SK-N-SH (cell line): ENCODE measurements at regions not wholly inside any gene's neighbourhood (a gene's known extent, or its start where the extent isn't known, plus 50 kb on each side); places are given as distances from the start of the nearest gene placed in this dataset.

Experiments used
- CTCF ChIA-PET: fragments of 300-600, 350-600 bp; formaldehyde crosslinking; extraction: SDS; loops from one replicate; lab custom pipeline; 2021; lab: Yijun Ruan, JAX
- POLR2A ChIA-PET: fragments of 350-600 bp; sonication (Branson Sonifier 250); formaldehyde crosslinking; extraction: SDS; loops from one replicate; lab custom pipeline; 2020; ENCODE audit warnings: antibody characterized with exemption, inconsistent platforms; lab: Yijun Ruan, JAX
- DNase-seq: peaks from one replicate; pipeline ENCODE4 v3.0.0; 2012
- H2AFZ ChIP-seq: fragments of 200-600 bp; sonication (generic); 2 replicates; pipeline ENCODE4 v1.8.1; 2016; ENCODE audit warnings: antibody characterized with exemption, mild to moderate bottlenecking, low read depth
- H3F3A ChIP-seq: fragments of 200-600 bp; sonication (generic); replicated peaks from 2 replicates; pipeline ENCODE3; 2016; ENCODE audit warnings: antibody characterized with exemption, mild to moderate bottlenecking; ENCODE audit not compliant: insufficient read depth
- H3K27ac ChIP-seq, 2 experiments: fragments of 200-500 bp in 1 of 2; fragments of 200-600 bp in 1 of 2; sonication (Bioruptor generic) in 1 of 2; sonication (generic), shearing (Covaris generic) in 1 of 2; 2 replicates each; pipeline versions ENCODE4 v1.5.1 to v1.6.1; 2014 to 2016; ENCODE audit warnings: low read depth in 2 of 2, inconsistent platforms in 1 of 2, low read length in 1 of 2, mild to moderate bottlenecking in 1 of 2, mixed read lengths in 1 of 2
- H3K27me3 ChIP-seq: fragments of 200-600 bp; sonication (generic), shearing (Covaris generic); 2 replicates; pipeline ENCODE4 v1.6.1; 2016; ENCODE audit warnings: mixed run types; ENCODE audit not compliant: insufficient read depth
- H3K36me3 ChIP-seq, 2 experiments: fragments of 200-500 bp in 1 of 2; fragments of 200-600 bp in 1 of 2; sonication (Bioruptor generic) in 1 of 2; sonication (generic) in 1 of 2; replicated peaks in 1 of 2; 2 replicates each; pipeline versions ENCODE3 to v1.5.1; 2014 to 2016; ENCODE audit warnings: low read length in 1 of 2, mild to moderate bottlenecking in 1 of 2; ENCODE audit not compliant: insufficient read depth in 2 of 2, control insufficient read depth in 1 of 2
- H3K4me1 ChIP-seq, 2 experiments: fragments of 200-500 bp in 1 of 2; fragments of 200-600 bp in 1 of 2; sonication (Bioruptor generic) in 1 of 2; sonication (generic), shearing (Covaris generic) in 1 of 2; 2 replicates each; pipeline versions ENCODE4 v1.5.1 to v1.6.1; 2014 to 2016; ENCODE audit warnings: low read depth in 1 of 2, low read length in 1 of 2, mixed run types in 1 of 2; ENCODE audit not compliant: insufficient read depth in 2 of 2, control insufficient read depth in 1 of 2
- H3K4me2 ChIP-seq: fragments of 200-600 bp; sonication (generic), shearing (Covaris generic); 2 replicates; pipeline ENCODE4 v1.6.1; 2017; ENCODE audit warnings: mixed run types
- H3K4me3 ChIP-seq, 2 experiments: fragments of 200-500 bp in 1 of 2; fragments of 200-600 bp in 1 of 2; sonication (Bioruptor generic) in 1 of 2; sonication (generic), shearing (Covaris generic) in 1 of 2; 2 replicates each; pipeline versions ENCODE4 v1.5.1 to v1.8.1; 2014 to 2016; ENCODE audit warnings: low read depth in 2 of 2, inconsistent platforms in 1 of 2, low read length in 1 of 2, mild to moderate bottlenecking in 1 of 2, mixed read lengths in 1 of 2, moderate library complexity in 1 of 2
- H3K79me2 ChIP-seq: fragments of 200-600 bp; sonication (generic); 2 replicates; pipeline ENCODE4 v1.8.1; 2017; ENCODE audit warnings: mild to moderate bottlenecking; ENCODE audit not compliant: insufficient read depth
- H3K9ac ChIP-seq: fragments of 200-600 bp; sonication (generic); 2 replicates; pipeline ENCODE4 v1.6.1; 2017; ENCODE audit warnings: mixed run types
- H3K9me2 ChIP-seq: fragments of 200-600 bp; sonication (generic); 2 replicates; pipeline ENCODE4 v1.6.1; 2017; ENCODE audit warnings: mixed run types
- H3K9me3 ChIP-seq: fragments of 200-600 bp; sonication (generic); 2 replicates; pipeline ENCODE4 v1.6.1; 2017; ENCODE audit warnings: mixed run types, mild to moderate bottlenecking, moderate library complexity
- H4K20me1 ChIP-seq: fragments of 200-600 bp; sonication (generic); 2 replicates; pipeline ENCODE4 v1.6.1; 2017; ENCODE audit warnings: mild to moderate bottlenecking, mixed run types; ENCODE audit not compliant: insufficient read depth
- CHD2 ChIP-seq: fragments of 150-350 bp; IDR thresholded peaks from 2 replicates; pipeline ENCODE4 v1.6.1; 2018; ENCODE audit warnings: low read length; ENCODE audit not compliant: partially characterized antibody
- EP300 ChIP-seq, 2 experiments: IDR thresholded peaks; 2 replicates each; pipeline versions ENCODE4 v1.4.0 to v1.6.1; 2012; ENCODE audit warnings: borderline replicate concordance in 1 of 2, low read depth in 1 of 2, low read length in 1 of 2
- FOSL2 ChIP-seq: IDR thresholded peaks from 2 replicates; pipeline ENCODE4 v1.4.0; 2012; ENCODE audit warnings: low read depth, mild to moderate bottlenecking, moderate library complexity, borderline replicate concordance
- FOXM1 ChIP-seq: IDR thresholded peaks from 2 replicates; pipeline ENCODE4 v1.4.0; 2012; ENCODE audit warnings: low read depth, mild to moderate bottlenecking
- GATA2 ChIP-seq: sonication (generic); formaldehyde crosslinking; IDR thresholded peaks from 2 replicates; pipeline ENCODE4 v1.5.0; 2020; ENCODE audit warnings: mild to moderate bottlenecking, missing genetic modification reagents
- MEF2A ChIP-seq: IDR thresholded peaks from 2 replicates; pipeline ENCODE4 v1.4.0; 2012; ENCODE audit warnings: low read depth, borderline replicate concordance
- MXI1 ChIP-seq: IDR thresholded peaks from 2 replicates; pipeline ENCODE4 v1.6.1; 2012; ENCODE audit warnings: mild to moderate bottlenecking, low read depth, low read length, improper control_type of control experiment
- NFIC ChIP-seq: IDR thresholded peaks from 2 replicates; pipeline ENCODE4 v1.4.0; 2012; ENCODE audit warnings: borderline replicate concordance
- NRF1 ChIP-seq: IDR thresholded peaks from 2 replicates; pipeline ENCODE4 v1.6.1; 2012; ENCODE audit warnings: low read depth, mild to moderate bottlenecking, low read length
- POLR2AphosphoS5 ChIP-seq: IDR thresholded peaks from 2 replicates; pipeline ENCODE4 v1.6.1; 2012; ENCODE audit warnings: low read depth, low read length
- RXRA ChIP-seq: IDR thresholded peaks from 2 replicates; pipeline ENCODE4 v1.4.0; 2012; ENCODE audit warnings: low read depth, mild to moderate bottlenecking, borderline replicate concordance
- SMC3 ChIP-seq: IDR thresholded peaks from 2 replicates; pipeline ENCODE4 v1.6.1; 2012; ENCODE audit warnings: low read depth, low read length, improper control_type of control experiment
- TCF12 ChIP-seq: IDR thresholded peaks from 2 replicates; pipeline ENCODE4 v1.4.0; 2012
- TEAD4 ChIP-seq: IDR thresholded peaks from 2 replicates; pipeline ENCODE4 v1.4.0; 2012; ENCODE audit warnings: mild to moderate bottlenecking, borderline replicate concordance; ENCODE audit not compliant: insufficient read depth
- YY1 ChIP-seq: IDR thresholded peaks from 2 replicates; pipeline ENCODE4 v1.4.0; 2012; ENCODE audit warnings: low read depth, mild to moderate bottlenecking
- TF ChIP-seq, protein P1 (sequence below): IDR thresholded peaks from 2 replicates; pipeline ENCODE4 v1.4.0; 2012; ENCODE audit warnings: low read depth
- TF ChIP-seq, protein P2 (sequence below): IDR thresholded peaks from 2 replicates; pipeline ENCODE4 v1.6.1; 2012; ENCODE audit warnings: mild to moderate bottlenecking, low read depth, low read length, moderate library complexity
- TF ChIP-seq, protein P3 (sequence below): IDR thresholded peaks from 2 replicates; pipeline ENCODE4 v1.4.0; 2012; ENCODE audit warnings: low read depth, borderline replicate concordance

DNA sequence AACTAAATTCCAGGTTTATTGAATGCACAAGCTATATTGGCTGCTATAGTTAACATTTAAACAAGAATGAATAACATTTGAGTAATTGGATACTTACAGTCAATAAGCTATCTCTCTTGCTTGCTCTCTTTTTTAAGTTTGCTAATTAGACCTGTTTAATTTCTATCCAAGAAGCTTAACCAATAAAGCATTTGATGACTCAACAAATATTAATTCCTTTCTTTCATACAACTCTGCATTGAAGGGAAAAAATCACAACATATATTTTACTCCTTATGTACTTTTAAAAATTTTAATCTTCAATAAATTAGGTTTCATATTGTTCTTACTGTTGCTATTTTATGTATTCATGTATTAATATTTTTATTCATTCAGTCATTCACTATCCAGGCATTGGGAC, 1552.6 kb upstream of the ADGRL3 start:
- Histone ChIP-seq H3K36me3 (no peaks in the 10 kb centered on the region), H2AFZ (no peak overlapping the region), H3F3A (no peaks in the 10 kb centered on the region), H3K4me3 (no peak overlapping the region), H3K9me2 (no peaks in the 10 kb centered on the region), H3K9ac (no peak overlapping the region), H3K4me2 (no peak overlapping the region), H3K79me2 (no peaks in the 10 kb centered on the region), H3K4me1 (no peaks in the 10 kb centered on the region; a peak in 1 of 4 replicates), H3K27me3 (no peaks in the 10 kb centered on the region), H3K27ac (no peak overlapping the region), H3K9me3 (no peaks in the 10 kb centered on the region), H4K20me1 (no peaks in the 10 kb centered on the region)
- DNase-seq, result no peak
- TF ChIP-seq RXRA (no peak), TCF12 (no peak), FOSL2 (no peak), MXI1 (no peak), FOXM1 (no peak), YY1 (no peak), POLR2AphosphoS5 (no peak), EP300 (IDR thresholded peaks at IDR 0.05; ENCODE audit: borderline replicate concordance in 1 of 2, low read depth in 1 of 2, low read length in 1 of 2) (no peak), CHD2 (no peak), SMC3 (no peak), GATA2 (CRISPR knock-in tag) (no peak), TEAD4 (no peak), NFIC (no peak), NRF1 (no peak), MEF2A (no peak)
- TF ChIP-seq, protein P1, sequence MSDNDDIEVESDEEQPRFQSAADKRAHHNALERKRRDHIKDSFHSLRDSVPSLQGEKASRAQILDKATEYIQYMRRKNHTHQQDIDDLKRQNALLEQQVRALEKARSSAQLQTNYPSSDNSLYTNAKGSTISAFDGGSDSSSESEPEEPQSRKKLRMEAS, result no peak
- TF ChIP-seq, protein P2, sequence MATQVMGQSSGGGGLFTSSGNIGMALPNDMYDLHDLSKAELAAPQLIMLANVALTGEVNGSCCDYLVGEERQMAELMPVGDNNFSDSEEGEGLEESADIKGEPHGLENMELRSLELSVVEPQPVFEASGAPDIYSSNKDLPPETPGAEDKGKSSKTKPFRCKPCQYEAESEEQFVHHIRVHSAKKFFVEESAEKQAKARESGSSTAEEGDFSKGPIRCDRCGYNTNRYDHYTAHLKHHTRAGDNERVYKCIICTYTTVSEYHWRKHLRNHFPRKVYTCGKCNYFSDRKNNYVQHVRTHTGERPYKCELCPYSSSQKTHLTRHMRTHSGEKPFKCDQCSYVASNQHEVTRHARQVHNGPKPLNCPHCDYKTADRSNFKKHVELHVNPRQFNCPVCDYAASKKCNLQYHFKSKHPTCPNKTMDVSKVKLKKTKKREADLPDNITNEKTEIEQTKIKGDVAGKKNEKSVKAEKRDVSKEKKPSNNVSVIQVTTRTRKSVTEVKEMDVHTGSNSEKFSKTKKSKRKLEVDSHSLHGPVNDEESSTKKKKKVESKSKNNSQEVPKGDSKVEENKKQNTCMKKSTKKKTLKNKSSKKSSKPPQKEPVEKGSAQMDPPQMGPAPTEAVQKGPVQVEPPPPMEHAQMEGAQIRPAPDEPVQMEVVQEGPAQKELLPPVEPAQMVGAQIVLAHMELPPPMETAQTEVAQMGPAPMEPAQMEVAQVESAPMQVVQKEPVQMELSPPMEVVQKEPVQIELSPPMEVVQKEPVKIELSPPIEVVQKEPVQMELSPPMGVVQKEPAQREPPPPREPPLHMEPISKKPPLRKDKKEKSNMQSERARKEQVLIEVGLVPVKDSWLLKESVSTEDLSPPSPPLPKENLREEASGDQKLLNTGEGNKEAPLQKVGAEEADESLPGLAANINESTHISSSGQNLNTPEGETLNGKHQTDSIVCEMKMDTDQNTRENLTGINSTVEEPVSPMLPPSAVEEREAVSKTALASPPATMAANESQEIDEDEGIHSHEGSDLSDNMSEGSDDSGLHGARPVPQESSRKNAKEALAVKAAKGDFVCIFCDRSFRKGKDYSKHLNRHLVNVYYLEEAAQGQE, result no peak
- TF ChIP-seq, protein P3, sequence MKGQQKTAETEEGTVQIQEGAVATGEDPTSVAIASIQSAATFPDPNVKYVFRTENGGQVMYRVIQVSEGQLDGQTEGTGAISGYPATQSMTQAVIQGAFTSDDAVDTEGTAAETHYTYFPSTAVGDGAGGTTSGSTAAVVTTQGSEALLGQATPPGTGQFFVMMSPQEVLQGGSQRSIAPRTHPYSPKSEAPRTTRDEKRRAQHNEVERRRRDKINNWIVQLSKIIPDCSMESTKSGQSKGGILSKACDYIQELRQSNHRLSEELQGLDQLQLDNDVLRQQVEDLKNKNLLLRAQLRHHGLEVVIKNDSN, result no peak
- ChIA-PET CTCF (no interaction called here), POLR2A (no interaction called here)
